ENCODE measurements at regions not wholly inside any gene's neighbourhood (a gene's known extent, or its start where the extent isn't known, plus 50 kb on each side); places are given as distances from the start of the nearest gene placed in this dataset.

- TF ChIP-seq POLR2A (IDR thresholded peaks at IDR 0.05) (no peak), CTCF (IDR thresholded peaks at IDR 0.05 in 8 of 11, conservative IDR thresholded peaks at IDR 0.05 in 3 of 11) (no peak), POLR2AphosphoS5 (IDR thresholded peaks at IDR 0.05) (no peak)
Observed at GRCh38 chr1:157353546-157353945, 198.8 kb downstream of the FCRL5 start.

All from spleen (tissue), 7 donors.